Epithelial cell of prostate (primary cell): ENCODE measurements at regions not wholly inside any gene's neighbourhood (a gene's known extent, or its start where the extent isn't known, plus 50 kb on each side); places are given as distances from the start of the nearest gene placed in this dataset.
A peak's percentile ranks its signal among the peaks of the same experiment; 100 is the strongest.

Source experiments
- DNase-seq: peaks from one replicate; pipeline ENCODE4 v3.0.0-alpha.2; 2011; ENCODE audit warnings: low read depth, low spot score
- H3K27ac ChIP-seq: fragments of 450-650 bp; 2 replicates; pipeline ENCODE4 v1.5.1; 2017; ENCODE audit warnings: mild to moderate bottlenecking

GRCh38 chrX:100120956-100121355 lies 289.1 kb downstream of the PCDH19 start:
- no peak for DNase-seq

DNA sequence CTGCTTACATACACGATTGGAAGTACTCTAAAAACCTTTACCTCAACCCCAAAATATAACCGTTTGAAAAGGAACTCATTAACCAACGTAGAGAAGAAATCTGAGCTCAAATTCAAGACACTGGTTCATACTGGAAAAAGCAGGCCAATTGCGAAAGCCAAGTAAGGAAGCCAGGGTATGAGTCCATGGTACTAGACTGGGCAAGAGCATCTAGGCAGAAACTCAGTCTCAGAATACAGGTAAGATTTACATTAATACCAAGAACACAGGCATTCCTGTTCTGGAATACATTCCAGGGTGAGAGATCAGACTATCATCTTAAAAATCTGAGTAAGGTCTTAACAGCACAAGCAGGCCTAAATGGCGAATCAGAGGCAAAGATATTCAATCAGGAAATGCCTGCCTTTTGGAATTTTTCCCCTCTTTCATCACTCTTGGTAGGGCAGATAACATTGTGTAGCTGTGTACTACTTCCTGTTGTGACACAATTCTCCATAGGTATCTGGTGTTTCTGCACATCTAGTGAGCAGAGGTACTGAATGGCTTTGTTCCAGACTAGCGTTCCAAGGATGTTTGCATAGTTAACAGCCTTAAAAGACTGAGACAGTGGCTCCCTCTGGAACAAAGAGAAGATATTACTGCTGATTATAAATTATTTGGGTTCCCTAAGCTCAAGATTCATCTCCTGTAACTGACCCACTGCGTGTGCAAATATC lies 311.3 kb downstream of the PCDH19 start:
- peak overlapping the region; percentile 73 for H3K27ac ChIP-seq
- peak; percentile 2 for DNase-seq

More at GRCh38 chrX:100120956-100121355, 289.1 kb downstream of the PCDH19 start:
- H3K27ac ChIP-seq: no peak overlapping the region

DNA sequence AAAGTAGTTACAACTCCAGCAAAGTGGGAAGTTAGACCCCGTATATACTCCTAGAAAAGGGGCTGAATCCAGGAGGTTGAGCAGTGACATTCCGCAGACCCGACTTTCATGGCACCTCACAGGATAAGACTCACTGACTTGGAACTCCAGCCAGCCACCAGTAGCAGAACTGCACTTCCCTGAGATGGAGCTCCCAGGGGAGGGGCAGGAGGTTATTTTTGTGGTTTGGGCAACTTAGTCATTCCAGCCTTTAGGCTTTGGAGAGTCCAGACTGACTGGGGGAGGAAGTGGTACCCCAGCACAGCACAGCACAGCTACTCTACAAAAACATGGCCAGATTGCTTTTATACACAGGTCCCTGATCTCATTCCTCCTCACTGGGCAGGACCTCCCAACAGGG lies 319.1 kb downstream of the PCDH19 start:
- DNase-seq: no peak
- no peak overlapping the region for H3K27ac ChIP-seq

DNA sequence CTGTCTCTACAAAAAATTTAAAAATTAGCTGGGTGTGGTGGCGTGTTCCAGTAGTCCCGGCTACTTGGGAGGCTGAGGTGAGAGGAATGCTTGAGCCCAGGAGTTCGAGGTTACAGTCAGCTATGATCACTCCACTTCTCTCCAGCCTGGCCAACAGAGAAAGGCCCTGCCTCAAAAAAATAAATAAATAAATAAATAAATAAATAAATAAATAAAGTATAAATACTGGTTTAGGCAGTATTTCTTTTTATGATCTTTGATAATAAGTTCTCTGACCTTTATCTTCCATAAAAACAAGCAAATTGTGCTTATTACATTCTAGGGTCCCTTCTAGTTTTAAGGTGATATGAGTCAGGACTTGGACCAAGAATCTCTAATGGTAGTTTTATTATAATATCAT lies 320.3 kb downstream of the PCDH19 start:
- no peak for DNase-seq
- H3K27ac ChIP-seq: no peak overlapping the region

DNA sequence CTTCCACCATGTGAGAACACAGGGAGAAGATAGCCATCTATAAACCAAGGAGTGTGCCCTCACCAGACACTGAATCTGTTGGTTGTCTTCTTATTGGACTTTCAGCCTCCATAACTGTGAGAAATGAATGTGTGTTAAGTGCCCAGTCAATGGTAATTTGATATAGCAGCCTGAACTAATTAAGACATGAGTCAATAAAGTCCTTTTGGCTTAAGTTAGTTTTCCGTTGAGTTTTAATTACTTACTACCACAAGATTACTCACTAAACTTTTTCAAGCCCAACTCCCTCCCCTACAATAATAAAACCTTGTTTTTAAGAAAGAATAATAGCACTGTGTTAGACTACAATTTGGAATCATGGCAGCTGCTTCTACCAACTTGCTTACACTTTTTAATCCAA lies 324.2 kb downstream of the PCDH19 start:
- DNase-seq: no peak
- no peak overlapping the region for H3K27ac ChIP-seq

DNA sequence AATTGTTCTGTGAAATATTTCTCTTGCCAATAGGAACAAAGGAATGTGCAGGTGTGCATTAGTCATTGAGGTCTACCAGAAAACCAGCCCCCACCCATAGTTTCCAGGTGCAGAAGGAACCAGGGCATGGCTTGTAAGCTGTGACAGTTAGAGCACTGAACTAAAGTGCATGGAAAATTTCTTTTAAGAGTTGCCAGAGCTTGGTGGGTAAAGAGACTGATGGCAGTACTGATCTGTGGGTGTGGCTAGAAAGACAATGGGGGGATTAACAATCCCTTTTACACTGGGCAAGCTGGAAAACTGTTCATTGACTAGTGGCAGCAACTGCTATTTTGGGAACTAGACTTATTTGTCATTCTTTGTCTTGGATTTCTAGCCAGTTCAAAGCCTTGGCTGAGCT lies 326.9 kb downstream of the PCDH19 start:
- no peak overlapping the region for H3K27ac ChIP-seq
- no peak for DNase-seq

- DNase-seq: no peak
- no peak overlapping the region for H3K27ac ChIP-seq
These were observed 328.6 kb downstream of the PCDH19 start for GRCh38 chrX:100081503-100081902.

- no peak for DNase-seq
- H3K27ac ChIP-seq: no peak overlapping the region
These were observed 334.0 kb downstream of the PCDH19 start for GRCh38 chrX:100076031-100076430.

GRCh38 chrX:100072336-100072735 lies 337.7 kb downstream of the PCDH19 start:
- H3K27ac ChIP-seq: no peak overlapping the region
- no peak for DNase-seq

DNA sequence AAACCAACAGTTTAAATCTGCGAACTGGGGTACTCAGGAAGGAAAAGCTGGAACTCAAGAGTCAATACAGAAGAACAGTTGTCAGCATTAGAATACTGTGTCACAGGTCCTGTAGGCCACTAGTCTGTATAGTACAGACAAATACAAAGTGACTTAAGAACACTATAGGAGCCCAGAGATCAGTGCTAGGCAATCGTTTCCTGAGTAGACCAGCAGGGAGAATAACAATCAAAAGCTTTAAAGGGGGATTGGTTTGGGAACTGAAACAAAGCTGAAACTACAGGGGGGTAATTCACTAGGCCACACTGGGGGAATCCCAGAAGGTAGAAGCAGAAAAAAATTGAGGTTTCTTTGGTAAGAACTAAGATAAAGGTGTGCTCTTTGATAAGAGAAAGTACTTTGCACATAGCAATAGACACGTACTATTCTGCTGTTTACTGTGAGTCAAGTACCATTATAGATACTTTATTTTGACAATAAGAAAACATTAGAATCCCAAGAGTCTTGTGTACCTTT lies 339.7 kb downstream of the PCDH19 start:
- DNase-seq: no peak
- H3K27ac ChIP-seq: no peak overlapping the region

DNA sequence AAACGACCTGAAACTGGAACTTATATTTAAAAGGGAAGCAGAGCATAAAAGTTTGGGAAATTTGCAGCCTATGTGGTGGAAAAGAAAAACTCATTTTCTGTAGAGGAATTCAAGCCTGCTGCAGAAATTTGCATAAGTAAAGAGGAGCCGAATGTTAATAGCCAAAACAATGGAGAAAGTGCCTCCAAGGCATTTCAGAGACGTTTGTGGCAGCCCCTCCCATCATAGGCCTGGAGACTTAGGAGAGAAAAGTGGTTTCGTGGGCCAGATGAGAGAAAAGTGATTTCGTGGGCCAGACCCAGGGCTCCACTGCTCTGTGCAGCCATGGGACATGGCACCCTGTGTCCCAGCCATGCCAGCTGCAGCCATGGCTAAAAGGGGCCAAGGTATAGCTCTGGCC lies 361.9 kb downstream of the PCDH19 start:
- DNase-seq: no peak
- no peak overlapping the region for H3K27ac ChIP-seq
